Activated naive CD4-positive, alpha-beta T cell treated with anti-CD3 and anti-CD28 coated beads, Interleukin-2, amount 50 U/mL, for 16 hours (primary cell): ENCODE measurements at regions not wholly inside any gene's neighbourhood (a gene's known extent, or its start where the extent isn't known, plus 50 kb on each side); places are given as distances from the start of the nearest gene placed in this dataset.

Experiments used
- DNase-seq: peaks from one replicate; pipeline ENCODE4 v3.0.0-alpha.2; 2020

DNA sequence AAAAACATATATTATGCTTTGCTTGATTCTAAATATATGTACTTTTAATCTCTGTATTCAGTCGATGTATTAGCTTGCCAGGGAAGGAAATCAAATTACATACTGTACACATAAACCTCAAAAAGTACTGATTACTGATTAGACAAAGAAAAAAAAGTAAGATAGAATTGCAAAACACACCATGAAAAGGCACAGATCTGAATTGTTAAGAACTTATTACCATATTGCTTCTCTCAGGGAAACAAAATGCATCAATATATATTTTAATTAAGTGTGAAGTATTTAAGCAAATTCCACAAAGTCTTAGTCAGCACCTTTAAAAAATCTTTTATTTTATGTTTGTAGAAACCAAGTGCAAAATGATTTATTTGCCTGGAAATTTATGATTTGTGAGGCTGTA, 309.3 kb downstream of the RNF144A start:
- DNase-seq: no peak

DNA sequence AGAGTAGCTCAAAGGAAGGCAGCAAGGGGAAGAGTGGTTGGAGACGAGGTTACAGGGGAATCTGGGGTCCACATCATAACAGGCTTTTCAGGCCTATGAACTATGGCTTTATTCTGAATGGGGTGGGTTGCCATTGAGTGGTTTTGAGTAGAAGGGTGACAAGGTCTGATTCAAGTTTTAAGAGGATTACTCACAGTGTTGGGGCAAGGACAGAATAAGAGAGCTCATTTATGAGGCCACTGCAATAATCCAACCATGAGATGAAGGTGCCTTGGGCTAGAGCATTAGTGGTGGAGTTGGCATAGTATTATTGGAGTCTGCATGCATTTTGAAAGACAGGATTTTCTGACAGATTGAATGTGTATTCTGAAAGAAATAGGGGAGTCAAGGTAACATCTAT, 315.9 kb downstream of the RNF144A start:
- DNase-seq: no peak

GRCh38 chr2:7237466-7237865, 320.3 kb downstream of the RNF144A start:
- no peak for DNase-seq

- no peak for DNase-seq
Measured at GRCh38 chr2:7239078-7239477, 321.9 kb downstream of the RNF144A start.

- no peak for DNase-seq
Measured at GRCh38 chr2:7241041-7241745, 324.0 kb downstream of the RNF144A start.

GRCh38 chr2:7242189-7242867, 325.1 kb downstream of the RNF144A start:
- DNase-seq: no peak

GRCh38 chr2:7243276-7243675, 326.1 kb downstream of the RNF144A start:
- no peak for DNase-seq

DNA sequence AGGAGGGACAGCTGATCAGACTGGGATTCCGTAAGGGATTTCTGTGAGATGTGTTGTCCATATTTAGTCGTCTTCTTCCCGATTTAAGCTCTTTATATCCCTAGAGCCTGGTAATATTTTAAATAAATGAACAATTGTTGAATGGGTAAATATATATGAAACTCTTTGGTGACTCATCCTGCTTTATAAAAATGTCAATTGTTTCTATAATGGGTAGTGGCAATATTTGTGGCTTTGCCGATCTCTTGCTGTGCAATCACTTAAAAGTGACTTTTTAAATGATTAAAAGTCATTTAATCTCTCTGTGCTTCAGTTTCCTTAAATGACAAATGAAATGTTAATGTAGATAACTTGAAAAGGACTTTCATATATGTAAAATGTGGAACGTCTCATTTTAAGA, 339.2 kb downstream of the RNF144A start:
- no peak for DNase-seq

GRCh38 chr2:7262727-7263126, 345.5 kb downstream of the RNF144A start:
- DNase-seq: no peak

GRCh38 chr2:7264791-7265190, 347.6 kb downstream of the RNF144A start:
- DNase-seq: no peak

GRCh38 chr2:7265286-7265685, 348.1 kb downstream of the RNF144A start:
- DNase-seq: no peak

GRCh38 chr2:7269106-7269643, 352.0 kb downstream of the RNF144A start:
- DNase-seq: no peak

GRCh38 chr2:7270011-7270431, 352.8 kb downstream of the RNF144A start:
- DNase-seq: no peak

- DNase-seq: no peak
Measured at GRCh38 chr2:7272210-7272609, 355.0 kb downstream of the RNF144A start.

- DNase-seq: no peak
Measured at GRCh38 chr2:7278984-7279383, 361.8 kb downstream of the RNF144A start.

DNA sequence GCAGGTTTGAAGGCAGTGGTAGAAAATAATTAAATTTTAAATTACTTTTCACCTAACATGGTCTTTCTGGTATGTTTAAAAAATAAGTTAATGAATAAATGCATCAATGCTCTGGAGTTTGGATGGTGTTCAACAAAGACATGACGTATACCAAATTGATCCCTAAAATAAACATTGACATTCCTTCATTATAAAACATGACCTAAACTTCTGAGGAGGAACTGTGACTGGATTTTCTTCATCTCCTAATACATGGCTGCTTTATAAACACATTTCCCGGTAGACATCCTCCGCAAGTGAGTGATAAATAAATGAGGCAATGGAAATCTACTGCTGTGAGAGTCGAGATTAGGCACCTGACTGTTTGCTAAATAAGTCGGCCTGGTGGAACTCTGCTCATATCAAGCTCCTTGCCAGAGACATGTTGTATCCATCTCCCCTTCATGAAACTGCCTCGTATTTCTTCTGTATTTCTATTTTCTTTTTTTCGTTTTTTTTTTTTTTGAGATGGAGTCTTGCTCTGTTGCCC, 362.3 kb downstream of the RNF144A start:
- DNase-seq: no peak

DNA sequence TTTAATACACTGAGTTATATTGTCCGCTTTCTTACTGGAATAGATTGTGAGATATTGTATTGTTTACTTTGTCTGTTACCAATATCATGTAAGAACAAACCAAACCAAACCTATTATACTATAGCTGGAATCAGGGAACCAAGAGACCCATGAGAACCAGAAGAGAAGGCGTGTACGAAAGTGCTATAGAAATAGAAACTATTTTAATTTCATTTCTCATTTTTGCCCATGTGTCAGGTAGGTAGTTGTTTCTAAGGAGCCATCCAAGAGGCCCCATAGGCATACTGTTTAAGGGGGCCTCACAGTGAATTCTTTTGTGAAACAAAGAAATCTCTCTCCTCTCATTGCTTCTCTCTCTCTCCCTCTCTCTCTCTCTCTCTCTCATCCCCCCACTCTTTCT, 363.6 kb downstream of the RNF144A start:
- no peak for DNase-seq

GRCh38 chr2:7281231-7282201, 364.3 kb downstream of the RNF144A start:
- no peak for DNase-seq

- DNase-seq: no peak
Measured at GRCh38 chr2:7286120-7286519, 368.9 kb downstream of the RNF144A start.

DNA sequence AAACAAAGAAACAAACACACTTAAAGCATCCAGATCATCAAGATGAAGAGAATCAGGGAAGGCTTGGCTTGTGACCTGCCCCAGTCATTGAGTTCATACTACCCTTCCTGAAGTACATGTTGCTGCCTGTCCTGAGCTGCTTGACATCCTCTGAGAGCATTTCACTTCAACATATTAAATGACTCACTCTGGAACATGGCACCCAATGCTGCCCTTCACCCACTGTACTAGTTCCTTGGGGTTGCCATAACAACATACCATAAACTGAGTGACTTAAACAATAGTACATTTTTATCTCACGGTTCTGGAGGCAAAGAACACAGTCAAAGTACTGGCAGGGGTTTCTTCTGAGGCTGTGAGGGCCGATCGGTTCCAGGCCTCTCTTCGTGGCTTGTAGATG, 371.3 kb downstream of the RNF144A start:
- no peak for DNase-seq

DNA sequence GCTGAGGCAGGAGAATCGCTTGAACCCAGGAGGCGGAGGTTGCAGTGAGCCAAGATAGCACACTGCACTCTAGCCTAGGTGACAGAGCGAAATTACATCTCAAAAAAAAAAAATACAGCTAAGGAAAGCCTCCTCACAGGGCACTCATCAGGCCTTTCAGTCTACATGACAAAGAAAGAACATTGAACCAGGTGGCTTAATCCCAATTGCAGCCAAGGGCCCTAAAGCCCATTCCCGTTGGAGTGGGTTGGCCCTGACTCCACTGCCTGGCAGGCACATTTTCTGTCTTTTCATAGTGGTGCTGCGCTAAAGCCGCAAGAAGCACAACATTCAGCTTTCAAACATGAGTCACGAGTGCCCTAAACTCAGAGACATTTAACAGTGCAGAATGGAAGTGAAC, 372.5 kb downstream of the RNF144A start:
- no peak for DNase-seq

- DNase-seq: no peak
Measured at GRCh38 chr2:7292154-7292691, 375.0 kb downstream of the RNF144A start.

DNA sequence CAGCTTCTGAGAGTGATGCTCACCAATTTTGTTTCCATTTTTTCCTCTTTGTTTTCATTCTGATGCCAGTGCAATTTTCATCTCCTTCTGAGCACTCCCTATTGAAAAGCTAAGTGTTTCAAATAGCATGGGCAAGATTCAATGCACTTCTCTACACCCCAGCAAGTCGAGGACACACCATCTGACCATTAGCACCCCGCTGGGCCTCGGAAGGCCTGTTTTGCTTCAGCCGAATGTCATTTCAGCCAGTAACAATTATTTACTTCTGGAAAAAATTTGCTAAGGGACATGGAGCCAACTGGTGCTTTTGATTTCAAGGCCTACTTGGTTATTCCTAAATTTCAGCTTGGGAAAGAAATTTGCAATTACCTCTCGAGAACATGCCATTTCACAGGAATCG, 392.4 kb downstream of the RNF144A start:
- no peak for DNase-seq
